HG03575 (cell line): ENCODE measurements at regions not wholly inside any gene's neighbourhood (a gene's known extent, or its start where the extent isn't known, plus 50 kb on each side); places are given as distances from the start of the nearest gene placed in this dataset.

Experiments
- ATAC-seq: cut with Tn5 transposase; IDR thresholded peaks from one replicate; pipeline ENCODE4 v1.9.1; 2021; ENCODE audit not compliant: unreplicated experiment, insufficient number of reproducible peaks, low FRiP score; ENCODE audit errors: extremely low read depth

GRCh38 chrX:20431486-20431885, 164.8 kb upstream of the RPS6KA3 start:
- no peak for ATAC-seq

- ATAC-seq = no peak
Observed at GRCh38 chrX:20427173-20427770, 160.6 kb upstream of the RPS6KA3 start.

GRCh38 chrX:20421697-20422096, 155.0 kb upstream of the RPS6KA3 start:
- ATAC-seq = no peak

- ATAC-seq = no peak
Observed at GRCh38 chrX:20421275-20421674, 154.6 kb upstream of the RPS6KA3 start.

- no peak for ATAC-seq
Observed at GRCh38 chrX:20420058-20420457, 153.3 kb upstream of the RPS6KA3 start.

GRCh38 chrX:20418379-20419150, 151.9 kb upstream of the RPS6KA3 start:
- no peak for ATAC-seq

GRCh38 chrX:20414762-20415445, 148.2 kb upstream of the RPS6KA3 start:
- ATAC-seq = no peak

- no peak for ATAC-seq
Observed at GRCh38 chrX:20414066-20414465, 147.4 kb upstream of the RPS6KA3 start.

- ATAC-seq = no peak
Observed at GRCh38 chrX:20412871-20413486, 146.3 kb upstream of the RPS6KA3 start.

- ATAC-seq = no peak
Observed at GRCh38 chrX:20410540-20410939, 143.8 kb upstream of the RPS6KA3 start.

- no peak for ATAC-seq
Observed at GRCh38 chrX:20409991-20410390, 143.3 kb upstream of the RPS6KA3 start.

GRCh38 chrX:20402956-20403355, 136.2 kb upstream of the RPS6KA3 start:
- no peak for ATAC-seq

- no peak for ATAC-seq
Observed at GRCh38 chrX:20399728-20400414, 133.2 kb upstream of the RPS6KA3 start.

GRCh38 chrX:20397587-20397986, 130.9 kb upstream of the RPS6KA3 start:
- no peak for ATAC-seq

GRCh38 chrX:20394451-20394850, 127.7 kb upstream of the RPS6KA3 start:
- no peak for ATAC-seq

- ATAC-seq = no peak
Observed at GRCh38 chrX:20393944-20394343, 127.2 kb upstream of the RPS6KA3 start.

GRCh38 chrX:20388594-20388993, 121.9 kb upstream of the RPS6KA3 start:
- no peak for ATAC-seq

GRCh38 chrX:20383477-20383876, 116.8 kb upstream of the RPS6KA3 start:
- no peak for ATAC-seq
